Neural crest cell (in vitro differentiated cells): ENCODE measurements at regions not wholly inside any gene's neighbourhood (a gene's known extent, or its start where the extent isn't known, plus 50 kb on each side); places are given as distances from the start of the nearest gene placed in this dataset.

Source experiments
- DNase-seq: peaks from one replicate; pipeline ENCODE4 v3.0.0; 2021; ENCODE audit warnings: low read depth, mixed read lengths, low spot score
- H3K27ac Mint-ChIP-seq: one replicate; pipeline ENCODE4 v1.8.0; 2021; ENCODE audit warnings: mild to moderate bottlenecking, mixed read lengths; ENCODE audit not compliant: unreplicated experiment
- H3K27me3 Mint-ChIP-seq: 2 replicates; pipeline ENCODE4 v1.8.0; 2021; ENCODE audit warnings: low read depth, mild to moderate bottlenecking, mixed read lengths
- H3K36me3 Mint-ChIP-seq: 2 replicates; pipeline ENCODE4 v1.8.0; 2021; ENCODE audit warnings: low read depth, mild to moderate bottlenecking, mixed read lengths
- H3K4me1 Mint-ChIP-seq: 2 replicates; pipeline ENCODE4 v1.8.0; 2021; ENCODE audit warnings: mixed read lengths
- H3K4me3 Mint-ChIP-seq: one replicate; pipeline ENCODE4 v1.8.0; 2021; ENCODE audit warnings: mild to moderate bottlenecking, mixed read lengths
- H3K9me3 Mint-ChIP-seq: 2 replicates; pipeline ENCODE4 v1.8.0; 2021; ENCODE audit warnings: mixed read lengths
- TF ChIP-seq, protein P1 (sequence below): fragments of 200-600 bp; sonication (generic); conservative IDR thresholded peaks from 2 replicates; pipeline ENCODE4 v1.5.0; 2021; ENCODE audit warnings: antibody characterized with exemption, mild to moderate bottlenecking

DNA sequence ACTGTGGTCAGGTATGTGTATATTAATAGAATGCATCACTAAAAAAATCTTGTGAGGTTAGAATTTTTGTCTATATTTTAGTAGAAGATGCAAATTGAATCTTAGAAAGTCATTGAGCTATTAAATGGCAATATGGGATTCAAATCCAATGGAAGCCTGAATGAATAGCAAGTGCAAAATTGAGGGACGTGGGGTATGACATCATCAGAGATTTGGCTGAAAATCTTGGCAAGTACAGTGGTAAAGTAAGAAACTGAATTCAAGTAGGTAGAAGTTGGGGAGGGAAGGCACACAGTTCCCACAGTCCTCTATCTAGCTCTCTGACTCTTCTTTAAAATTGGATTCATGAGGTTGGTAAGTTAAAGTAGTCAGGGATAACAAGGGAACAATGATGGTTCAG is 97.4 kb upstream of the SSTR1 start:
- TF ChIP-seq, protein P1, sequence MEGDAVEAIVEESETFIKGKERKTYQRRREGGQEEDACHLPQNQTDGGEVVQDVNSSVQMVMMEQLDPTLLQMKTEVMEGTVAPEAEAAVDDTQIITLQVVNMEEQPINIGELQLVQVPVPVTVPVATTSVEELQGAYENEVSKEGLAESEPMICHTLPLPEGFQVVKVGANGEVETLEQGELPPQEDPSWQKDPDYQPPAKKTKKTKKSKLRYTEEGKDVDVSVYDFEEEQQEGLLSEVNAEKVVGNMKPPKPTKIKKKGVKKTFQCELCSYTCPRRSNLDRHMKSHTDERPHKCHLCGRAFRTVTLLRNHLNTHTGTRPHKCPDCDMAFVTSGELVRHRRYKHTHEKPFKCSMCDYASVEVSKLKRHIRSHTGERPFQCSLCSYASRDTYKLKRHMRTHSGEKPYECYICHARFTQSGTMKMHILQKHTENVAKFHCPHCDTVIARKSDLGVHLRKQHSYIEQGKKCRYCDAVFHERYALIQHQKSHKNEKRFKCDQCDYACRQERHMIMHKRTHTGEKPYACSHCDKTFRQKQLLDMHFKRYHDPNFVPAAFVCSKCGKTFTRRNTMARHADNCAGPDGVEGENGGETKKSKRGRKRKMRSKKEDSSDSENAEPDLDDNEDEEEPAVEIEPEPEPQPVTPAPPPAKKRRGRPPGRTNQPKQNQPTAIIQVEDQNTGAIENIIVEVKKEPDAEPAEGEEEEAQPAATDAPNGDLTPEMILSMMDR, result no peak
- no peaks in the 10 kb centered on the region for H3K27me3 Mint-ChIP-seq
- H3K4me3 Mint-ChIP-seq, result no peak overlapping the region
- no peaks in the 10 kb centered on the region for H3K36me3 Mint-ChIP-seq
- H3K27ac Mint-ChIP-seq, result no peak overlapping the region
- H3K4me1 Mint-ChIP-seq, result no peaks in the 10 kb centered on the region
- H3K9me3 Mint-ChIP-seq, result no peaks in the 10 kb centered on the region
- DNase-seq, result no peak

DNA sequence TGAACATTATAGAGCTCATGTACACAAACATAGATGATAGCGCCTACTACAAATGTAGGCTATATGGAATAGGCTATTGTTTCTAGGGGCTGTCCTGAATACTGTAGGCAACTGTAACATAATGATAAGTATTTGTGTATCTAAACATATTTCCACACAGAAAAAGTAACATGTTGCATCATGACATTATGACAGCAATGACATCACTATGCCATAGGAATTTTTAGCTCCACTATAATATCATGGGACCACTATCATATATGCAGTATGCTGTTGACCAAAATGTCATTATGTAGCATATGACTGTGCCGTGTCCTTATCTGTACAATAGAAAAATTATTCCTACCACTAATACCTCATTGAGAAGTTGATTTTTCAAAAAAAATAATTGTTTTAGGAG is 96.7 kb upstream of the SSTR1 start:
- Mint-ChIP-seq H3K9me3 (no peaks in the 10 kb centered on the region), H3K27me3 (no peaks in the 10 kb centered on the region), H3K4me3 (no peak overlapping the region), H3K27ac (no peak overlapping the region), H3K4me1 (no peaks in the 10 kb centered on the region), H3K36me3 (no peaks in the 10 kb centered on the region)
- TF ChIP-seq, protein P1, result no peak
- no peak for DNase-seq

DNA sequence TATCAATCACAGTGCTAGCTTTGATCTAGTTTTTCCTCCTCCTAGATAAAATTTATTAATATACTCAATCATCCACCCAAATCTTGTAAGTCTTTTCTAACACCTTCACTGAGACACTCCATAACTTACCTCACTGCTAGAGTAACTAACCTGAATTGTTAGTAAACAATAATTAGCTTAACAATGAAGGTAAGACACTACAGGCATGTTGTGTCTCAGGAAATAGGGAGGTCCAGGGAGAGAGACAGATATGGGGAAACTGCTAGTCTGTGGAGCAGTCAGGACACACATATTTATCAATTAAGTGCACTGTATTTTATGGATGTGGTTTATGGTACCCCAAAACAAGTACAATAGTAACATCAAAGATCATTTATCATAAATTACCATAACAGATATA is 94.2 kb upstream of the SSTR1 start:
- H3K4me1 Mint-ChIP-seq, result no peaks in the 10 kb centered on the region
- no peak overlapping the region for H3K4me3 Mint-ChIP-seq
- no peaks in the 10 kb centered on the region for H3K27me3 Mint-ChIP-seq
- no peak overlapping the region for H3K27ac Mint-ChIP-seq
- H3K36me3 Mint-ChIP-seq, result no peaks in the 10 kb centered on the region
- no peaks in the 10 kb centered on the region for H3K9me3 Mint-ChIP-seq
- TF ChIP-seq, protein P1, result no peak
- no peak for DNase-seq

DNA sequence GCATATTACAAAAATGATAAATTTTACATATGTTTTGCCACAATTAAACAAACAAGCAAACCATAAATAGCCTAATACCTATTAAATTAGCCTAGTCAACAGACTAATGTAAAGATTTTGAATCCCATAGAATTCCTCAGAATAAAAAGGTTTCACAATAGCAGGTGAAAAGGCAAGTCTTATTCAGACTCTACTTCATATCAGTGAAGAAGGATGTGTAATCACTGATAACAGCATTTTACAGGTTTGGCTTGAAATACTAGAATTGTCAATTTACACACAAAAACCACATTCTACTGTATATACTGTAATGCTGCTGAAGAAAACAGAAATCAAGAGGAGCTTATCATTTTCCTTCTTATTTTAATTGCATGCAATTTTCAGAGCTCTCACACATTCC is 90.8 kb upstream of the SSTR1 start:
- H3K27me3 Mint-ChIP-seq, result no peaks in the 10 kb centered on the region
- H3K4me3 Mint-ChIP-seq, result no peak overlapping the region
- H3K36me3 Mint-ChIP-seq, result no peaks in the 10 kb centered on the region
- TF ChIP-seq, protein P1, result no peak
- DNase-seq, result no peak
- no peak overlapping the region for H3K27ac Mint-ChIP-seq
- H3K4me1 Mint-ChIP-seq, result no peaks in the 10 kb centered on the region
- H3K9me3 Mint-ChIP-seq, result no peaks in the 10 kb centered on the region

DNA sequence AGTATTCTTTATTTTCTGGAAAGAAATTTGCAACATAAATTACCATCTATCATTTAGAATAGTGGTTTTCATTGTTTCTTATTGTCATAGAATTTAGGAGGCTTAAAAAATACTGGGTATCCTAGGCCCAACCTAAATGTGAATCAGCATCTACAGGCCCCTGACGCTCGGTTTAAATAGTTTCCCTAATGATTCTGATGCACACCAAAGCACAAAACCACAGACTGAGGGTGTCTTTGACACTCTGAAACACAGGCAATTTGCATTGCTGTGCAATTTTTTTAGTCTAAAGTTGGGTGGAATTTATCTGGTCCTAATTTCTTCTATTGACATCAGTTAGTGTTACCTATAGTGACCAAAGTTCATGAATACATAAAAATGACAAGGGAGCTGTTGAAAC is 87.6 kb upstream of the SSTR1 start:
- Mint-ChIP-seq H3K27ac (no peak overlapping the region), H3K27me3 (no peaks in the 10 kb centered on the region), H3K4me1 (no peaks in the 10 kb centered on the region), H3K36me3 (no peaks in the 10 kb centered on the region), H3K9me3 (no peaks in the 10 kb centered on the region), H3K4me3 (no peak overlapping the region)
- no peak for DNase-seq
- TF ChIP-seq, protein P1, result no peak
